Heart left ventricle (tissue), 16 donors: ENCODE measurements at regions not wholly inside any gene's neighbourhood (a gene's known extent, or its start where the extent isn't known, plus 50 kb on each side); places are given as distances from the start of the nearest gene placed in this dataset.

Source experiments
- ATAC-seq, 4 donors: fragments of 200-7000 bp; cut with Tn5 transposase; one replicate each; pipeline ENCODE4 v1.9.1; 2020 to 2022; ENCODE audit warnings: moderate library complexity in 4 of 4, mild to moderate bottlenecking in 3 of 4, moderate number of reproducible peaks in 1 of 4
- DNase-seq, 5 donors: peaks; one replicate each; pipeline ENCODE4 v3.0.0-alpha.2; 2020
- H3K27ac ChIP-seq, 12 donors: fragments of 200-600 bp; sonication (generic) in 4 of 12; one replicate each; pipeline versions ENCODE4 v1.5.0 to v1.8.0; 2016 to 2022; ENCODE audit warnings: mild to moderate bottlenecking in 2 of 12
- H3K27me3 ChIP-seq, 9 donors: fragments of 200-600 bp; sonication (generic) in 2 of 9; one replicate each; pipeline versions ENCODE4 v1.5.1 to v1.8.0; 2016 to 2022; ENCODE audit warnings: mild to moderate bottlenecking in 3 of 9
- H3K36me3 ChIP-seq, 9 donors: fragments of 200-600 bp; sonication (generic) in 2 of 9; one replicate each; pipeline versions ENCODE4 v1.5.0 to v1.8.0; 2018 to 2022; ENCODE audit warnings: mild to moderate bottlenecking in 2 of 9
- H3K4me1 ChIP-seq, 12 donors: fragments of 200-600 bp; sonication (generic) in 4 of 12; one replicate each; pipeline versions ENCODE4 v1.5.0 to v1.8.0; 2016 to 2022; ENCODE audit warnings: mild to moderate bottlenecking in 3 of 12
- H3K4me3 ChIP-seq, 12 donors: fragments of 200-600 bp; sonication (generic) in 4 of 12; one replicate each; pipeline versions ENCODE4 v1.5.0 to v1.8.0; 2017 to 2022; ENCODE audit warnings: mild to moderate bottlenecking in 9 of 12, moderate library complexity in 4 of 12
- H3K9me3 ChIP-seq, 12 donors: fragments of 200-600 bp; sonication (generic) in 4 of 12; one replicate each; pipeline versions ENCODE4 v1.5.0 to v1.8.0; 2016 to 2022; ENCODE audit warnings: mild to moderate bottlenecking in 1 of 12
- POLR2A ChIP-seq, 2 donors: fragments of 450-650 bp; IDR thresholded peaks; one replicate each; pipeline ENCODE4 v1.6.1; 2017; ENCODE audit warnings: antibody characterized with exemption in 2 of 2, mild to moderate bottlenecking in 2 of 2, moderate library complexity in 2 of 2
- WGBS, 4 donors: extraction: QIAGEN DNeasy Blood & Tissue Kit in 2 of 4; methylation state at CpG; one replicate each; pipeline versions ENCODE4 v1.1.5 to v1.1.7; 2013 to 2018; 5-methylcytosine and 5-hydroxymethylcytosine counted together
- intact Hi-C, 10 donors: fragments of 100-400 bp; cut with DNase I; formaldehyde crosslinking; loops; one replicate each; pipeline versions ENCODE4 v1.11.1 to v1.14.2; 2022
- TF ChIP-seq, protein P1 (sequence below), 12 donors: fragments of 200-600 bp; sonication (generic) in 4 of 12; IDR thresholded peaks; one replicate each; pipeline versions ENCODE4 v1.5.0 to v1.8.0; 2018 to 2022; ENCODE audit warnings: antibody characterized with exemption in 12 of 12, mild to moderate bottlenecking in 5 of 12
- donor health status: ischemic (EF 13 %, LVEDD 7.1; RV severe dilation, severe dysfunction).
- donor health status: healthy with polysubstance abuse.
- donor health status: DM: no; HTN: yes; CAD: no.
- donor health status: DM: no; HTN: no; CAD: no.
- donor health status: ischemic (EF 25% LVEDD 6.9; RV normal size, moderate dysfunction).
- donor health status: ischemic (EF 25% LVEDD 5.7; RV mildly dilated, moderate dysfunction).
- donor health status: healthy.
- donor health status: DM: yes; HTN: yes; CAD: no.
- donor health status: ischemic (EF 35%, LVEDD 5.7; RV mildly dilated, moderate dysfunction).
- donor health status: nonischemic (EF 11% LVEDD 7.7; RV severe dilation, severe dysfunction).
- donor health status: DM: yes; HTN: yes; CAD: no.
- donor health status: PGD.
- donor health status: ischemic (EF 29% LVEDD 5.4; RV normal size, mild dysfunction).
- donor health status: nonischemic (EF 23%, LVEDD 6.1; RV moderate dilation, normal function).

DNA sequence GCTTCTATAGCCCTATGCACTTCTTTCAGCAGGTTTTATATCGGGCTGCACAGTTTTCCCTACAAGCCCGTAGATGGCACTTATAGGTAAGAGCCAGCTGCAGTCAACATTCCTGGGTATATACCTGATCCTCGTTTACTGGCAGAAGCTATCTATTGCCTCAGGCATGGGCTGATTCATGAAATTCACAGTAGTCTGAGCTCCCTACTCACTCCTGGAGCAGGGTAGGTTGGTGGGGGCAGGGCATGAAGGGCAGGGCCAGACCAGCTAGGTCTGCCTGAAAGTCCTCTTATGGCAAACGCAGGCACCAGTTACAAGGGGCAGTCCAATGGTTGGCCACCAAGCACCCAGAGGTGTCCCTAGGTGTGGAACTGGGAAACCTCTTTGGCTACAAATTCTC lies 345.8 kb downstream of the RPS29 start:
- 65 to 72% (median 71%) methylated on average over 4 of the region's 4 CpGs for WGBS, 4 donors
- ATAC-seq (no peak), DNase-seq (no peak)
- intact Hi-C loops: no loop called here
- Histone ChIP-seq H3K27me3 (no peaks in the 10 kb centered on the region), H3K27ac (no peak overlapping the region), H3K4me3 (no peak overlapping the region), H3K9me3 (peaks cover 0 to 25% (median 0%) of the 10 kb centered on the region in 12 donors), H3K4me1 (no peaks in the 10 kb centered on the region), H3K36me3 (no peaks in the 10 kb centered on the region)
- TF ChIP-seq, protein P1, sequence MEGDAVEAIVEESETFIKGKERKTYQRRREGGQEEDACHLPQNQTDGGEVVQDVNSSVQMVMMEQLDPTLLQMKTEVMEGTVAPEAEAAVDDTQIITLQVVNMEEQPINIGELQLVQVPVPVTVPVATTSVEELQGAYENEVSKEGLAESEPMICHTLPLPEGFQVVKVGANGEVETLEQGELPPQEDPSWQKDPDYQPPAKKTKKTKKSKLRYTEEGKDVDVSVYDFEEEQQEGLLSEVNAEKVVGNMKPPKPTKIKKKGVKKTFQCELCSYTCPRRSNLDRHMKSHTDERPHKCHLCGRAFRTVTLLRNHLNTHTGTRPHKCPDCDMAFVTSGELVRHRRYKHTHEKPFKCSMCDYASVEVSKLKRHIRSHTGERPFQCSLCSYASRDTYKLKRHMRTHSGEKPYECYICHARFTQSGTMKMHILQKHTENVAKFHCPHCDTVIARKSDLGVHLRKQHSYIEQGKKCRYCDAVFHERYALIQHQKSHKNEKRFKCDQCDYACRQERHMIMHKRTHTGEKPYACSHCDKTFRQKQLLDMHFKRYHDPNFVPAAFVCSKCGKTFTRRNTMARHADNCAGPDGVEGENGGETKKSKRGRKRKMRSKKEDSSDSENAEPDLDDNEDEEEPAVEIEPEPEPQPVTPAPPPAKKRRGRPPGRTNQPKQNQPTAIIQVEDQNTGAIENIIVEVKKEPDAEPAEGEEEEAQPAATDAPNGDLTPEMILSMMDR (IDR thresholded peaks at IDR 0.05): no peak
- TF ChIP-seq POLR2A (IDR thresholded peaks at IDR 0.05): no peak

DNA sequence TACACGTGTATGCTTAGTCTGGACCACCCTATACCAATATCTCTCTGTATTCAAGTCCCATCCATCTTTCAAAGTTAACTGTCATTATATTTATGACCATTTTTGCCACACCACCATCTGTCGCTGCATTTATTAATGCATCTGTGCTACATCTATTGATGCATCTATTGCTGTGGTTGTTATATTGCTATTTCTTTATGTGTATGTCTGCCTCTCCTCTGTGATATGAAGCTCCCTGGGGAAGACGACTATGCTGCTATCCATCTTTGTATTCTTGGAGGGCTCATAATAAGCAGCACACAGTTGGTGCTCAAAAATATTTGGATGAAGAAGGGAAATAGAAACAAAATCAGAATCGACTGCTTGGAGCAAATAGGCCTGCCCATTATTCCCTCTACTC lies 357.6 kb downstream of the RPS29 start:
- H3K9me3 ChIP-seq: no peaks in the 10 kb centered on the region
- ATAC-seq: no peak
- no peaks in the 10 kb centered on the region for H3K36me3 ChIP-seq
- H3K27ac ChIP-seq: no peak overlapping the region
- 73 to 81% (median 76%) methylated on average over 4 of the region's 4 CpGs for WGBS, 4 donors
- intact Hi-C loops: no loop called here
- TF ChIP-seq, protein P1 (IDR thresholded peaks at IDR 0.05): no peak
- TF ChIP-seq POLR2A (IDR thresholded peaks at IDR 0.05): no peak
- no peaks in the 10 kb centered on the region for H3K4me1 ChIP-seq
- H3K27me3 ChIP-seq: no peaks in the 10 kb centered on the region
- no peak overlapping the region for H3K4me3 ChIP-seq
- no peak for DNase-seq

DNA sequence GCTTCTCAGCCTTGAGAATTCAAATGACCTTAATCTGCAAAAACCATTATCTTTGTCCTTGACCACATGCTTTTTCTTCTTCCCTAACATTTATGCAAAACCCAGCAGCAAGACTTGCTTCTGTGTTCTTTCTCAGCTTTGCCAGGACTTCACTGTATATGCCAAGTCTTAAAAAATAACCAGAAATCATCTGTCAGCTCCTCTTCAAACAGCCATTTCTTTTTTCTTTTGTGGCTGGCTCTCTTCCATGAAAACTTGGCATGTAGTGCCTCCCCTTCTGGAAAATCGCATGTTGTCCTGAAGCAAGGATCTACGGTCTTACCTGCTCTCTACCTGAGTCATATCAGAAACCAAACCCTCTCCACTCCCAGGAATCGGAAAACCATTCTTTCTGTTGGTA lies 364.9 kb downstream of the RPS29 start:
- Histone ChIP-seq H3K9me3 (no peaks in the 10 kb centered on the region), H3K27ac (no peak overlapping the region), H3K36me3 (no peaks in the 10 kb centered on the region), H3K27me3 (no peaks in the 10 kb centered on the region), H3K4me3 (no peak overlapping the region), H3K4me1 (no peaks in the 10 kb centered on the region)
- ATAC-seq (no peak), DNase-seq (no peak)
- TF ChIP-seq, protein P1 (IDR thresholded peaks at IDR 0.05): no peak
- TF ChIP-seq POLR2A (IDR thresholded peaks at IDR 0.05): no peak
- whole genome bisulfite sequencing, 4 donors: 66 to 80% (median 73%) methylated on average over 3 of the region's 3 CpGs
- intact Hi-C loops: no loop called here

DNA sequence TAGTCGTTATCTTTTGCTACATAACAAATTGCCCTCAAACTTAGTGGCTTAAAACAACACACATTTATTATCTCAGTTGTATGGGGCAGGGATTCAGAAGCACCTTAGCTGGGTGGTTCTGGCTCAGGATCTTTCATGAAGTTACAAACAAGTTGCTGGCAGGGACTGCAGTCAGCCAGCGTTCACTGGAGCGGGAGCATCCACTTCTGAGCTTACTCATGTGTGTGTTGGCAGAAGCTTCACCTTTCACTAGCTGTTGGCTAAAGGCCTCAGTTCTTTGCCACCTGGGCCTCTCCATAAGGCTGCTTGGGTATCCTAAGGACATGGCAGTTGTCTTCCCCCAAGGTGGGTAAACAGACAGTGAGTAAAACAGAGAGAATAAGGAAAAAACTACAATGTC lies 365.7 kb downstream of the RPS29 start:
- ATAC-seq: no peak

More for the DNA sequence above, 365.7 kb downstream of the RPS29 start:
- intact Hi-C loops: no loop called here
- Histone ChIP-seq H3K27ac (no peak overlapping the region), H3K4me3 (no peak overlapping the region), H3K27me3 (no peaks in the 10 kb centered on the region), H3K4me1 (no peaks in the 10 kb centered on the region), H3K9me3 (peaks cover 0 to under 1% (median 0%) of the 10 kb centered on the region in 12 donors), H3K36me3 (no peaks in the 10 kb centered on the region)
- no peak for TF ChIP-seq POLR2A (IDR thresholded peaks at IDR 0.05)
- TF ChIP-seq, protein P1 (IDR thresholded peaks at IDR 0.05): no peak
- no peak for DNase-seq
- 74 to 90% (median 79%) methylated on average over 3 of the region's 3 CpGs for WGBS, 4 donors
